ENCODE measurements at regions not wholly inside any gene's neighbourhood (a gene's known extent, or its start where the extent isn't known, plus 50 kb on each side); places are given as distances from the start of the nearest gene placed in this dataset.

DNA sequence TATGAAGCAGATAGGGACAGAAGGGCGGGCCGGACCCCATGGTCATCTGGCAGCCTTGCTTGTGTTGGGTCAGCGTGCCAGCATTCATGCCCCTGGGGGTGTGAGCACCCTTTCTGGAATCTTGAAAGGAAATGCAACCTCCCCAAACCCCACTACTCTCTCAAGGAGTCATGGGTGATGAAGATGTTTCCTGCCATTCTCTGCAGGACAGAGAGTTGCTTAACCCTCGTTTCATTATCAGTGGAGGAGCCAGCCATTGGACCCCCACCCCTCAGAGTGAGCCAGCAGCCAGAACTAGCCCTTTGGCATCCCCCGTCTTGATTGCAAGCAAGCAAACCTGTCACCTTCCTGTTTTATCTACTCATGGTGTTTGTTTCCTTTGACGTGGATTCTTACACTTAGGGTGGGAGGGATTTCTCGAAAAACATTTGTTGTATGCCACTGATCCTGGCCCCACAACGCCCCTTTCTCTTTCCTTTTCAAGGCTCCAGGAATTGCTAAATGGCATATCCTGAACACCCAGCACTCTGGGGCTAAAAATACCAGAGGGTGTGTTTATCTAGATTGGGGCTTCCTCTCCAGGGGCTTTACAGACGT, 258.3 kb downstream of the ETS1 start:
- Mint-ChIP-seq H3K4me1 (peaks cover 11% of the 10 kb centered on the region), H3K27ac (ENCODE audit: unreplicated experiment) (no peak overlapping the region), H3K4me3 (no peak overlapping the region), H3K27me3 (ENCODE audit: low read depth) (no peaks in the 10 kb centered on the region), H3K36me3 (ENCODE audit: low read depth) (no peaks in the 10 kb centered on the region), H3K9me3 (no peaks in the 10 kb centered on the region)
- no peak for DNase-seq (ENCODE audit: low read depth, low spot score)
- TF ChIP-seq CTCF (conservative IDR thresholded peaks at IDR 0.05): no peak

DNA sequence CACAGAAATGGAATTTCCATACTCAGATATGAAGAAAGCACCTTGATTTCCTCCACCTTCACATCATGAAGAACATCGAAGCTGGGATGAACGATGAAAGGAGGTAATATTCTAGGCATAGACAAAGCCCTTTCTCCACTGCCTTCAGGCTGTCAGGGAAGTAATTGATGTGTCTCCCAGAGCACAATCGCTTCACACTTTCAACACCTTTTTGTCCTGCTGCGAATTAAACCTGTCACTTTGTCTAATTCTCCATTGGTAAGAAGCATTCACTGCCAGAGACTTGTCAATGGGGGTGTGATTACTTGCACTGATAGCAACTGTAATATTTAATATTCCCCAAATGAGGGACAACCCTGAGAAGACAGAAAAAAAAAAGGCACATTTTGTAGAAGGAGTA, 260.1 kb downstream of the ETS1 start:
- no peaks in the 10 kb centered on the region for H3K27me3 Mint-ChIP-seq (ENCODE audit: low read depth)
- no peaks in the 10 kb centered on the region for H3K36me3 Mint-ChIP-seq (ENCODE audit: low read depth)
- H3K9me3 Mint-ChIP-seq: no peaks in the 10 kb centered on the region
- no peak overlapping the region for H3K27ac Mint-ChIP-seq (ENCODE audit: unreplicated experiment)
- TF ChIP-seq CTCF (conservative IDR thresholded peaks at IDR 0.05): no peak
- H3K4me1 Mint-ChIP-seq: peaks cover 13% of the 10 kb centered on the region
- H3K4me3 Mint-ChIP-seq: no peak overlapping the region
- no peak for DNase-seq (ENCODE audit: low read depth, low spot score)

GRCh38 chr11:128326791-128327190, 260.6 kb downstream of the ETS1 start:
- H3K9me3 Mint-ChIP-seq: no peaks in the 10 kb centered on the region
- H3K4me1 Mint-ChIP-seq: peaks cover 13% of the 10 kb centered on the region
- no peaks in the 10 kb centered on the region for H3K36me3 Mint-ChIP-seq (ENCODE audit: low read depth)
- TF ChIP-seq CTCF (conservative IDR thresholded peaks at IDR 0.05): no peak
- DNase-seq (ENCODE audit: low read depth, low spot score): no peak
- no peaks in the 10 kb centered on the region for H3K27me3 Mint-ChIP-seq (ENCODE audit: low read depth)
- H3K4me3 Mint-ChIP-seq: no peak overlapping the region
- H3K27ac Mint-ChIP-seq (ENCODE audit: unreplicated experiment): no peak overlapping the region

GRCh38 chr11:128324531-128325141, 262.7 kb downstream of the ETS1 start:
- Mint-ChIP-seq H3K4me1 (peaks cover 26% of the 10 kb centered on the region), H3K27me3 (ENCODE audit: low read depth) (no peaks in the 10 kb centered on the region), H3K27ac (ENCODE audit: unreplicated experiment) (no peak overlapping the region), H3K36me3 (ENCODE audit: low read depth) (no peaks in the 10 kb centered on the region), H3K9me3 (peaks cover 3% of the 10 kb centered on the region), H3K4me3 (no peak overlapping the region)
- no peak for DNase-seq (ENCODE audit: low read depth, low spot score)
- TF ChIP-seq CTCF (conservative IDR thresholded peaks at IDR 0.05): no peak

DNA sequence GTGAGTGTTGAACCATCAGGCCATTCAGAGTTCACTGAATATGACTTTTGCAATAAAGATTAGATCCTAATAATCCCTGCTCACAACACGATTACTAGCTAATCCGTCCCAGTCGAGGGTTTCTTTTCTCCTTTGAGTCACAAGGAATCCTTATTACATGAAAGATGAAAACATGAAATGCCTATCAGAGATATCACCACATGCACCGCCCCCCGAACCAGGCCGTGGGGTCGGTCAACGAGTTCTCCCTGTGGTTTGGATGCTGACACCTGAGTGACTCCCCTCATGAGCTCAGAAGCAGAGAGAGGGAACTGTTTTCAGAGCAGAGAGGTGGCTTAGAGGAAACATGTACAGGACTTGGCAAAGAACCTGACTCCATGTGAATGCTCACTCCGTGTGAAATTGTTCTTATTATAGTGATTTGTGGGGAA, 263.3 kb downstream of the ETS1 start:
- Mint-ChIP-seq H3K4me3 (no peak overlapping the region), H3K27ac (ENCODE audit: unreplicated experiment) (no peak overlapping the region), H3K36me3 (ENCODE audit: low read depth) (no peaks in the 10 kb centered on the region), H3K27me3 (ENCODE audit: low read depth) (no peaks in the 10 kb centered on the region), H3K9me3 (peaks cover 3% of the 10 kb centered on the region), H3K4me1 (peaks cover 26% of the 10 kb centered on the region)
- no peak for DNase-seq (ENCODE audit: low read depth, low spot score)
- no peak for TF ChIP-seq CTCF (conservative IDR thresholded peaks at IDR 0.05)

Data from neural crest cell (in vitro differentiated cells).